ENCODE measurements at regions not wholly inside any gene's neighbourhood (a gene's known extent, or its start where the extent isn't known, plus 50 kb on each side); places are given as distances from the start of the nearest gene placed in this dataset.

DNA sequence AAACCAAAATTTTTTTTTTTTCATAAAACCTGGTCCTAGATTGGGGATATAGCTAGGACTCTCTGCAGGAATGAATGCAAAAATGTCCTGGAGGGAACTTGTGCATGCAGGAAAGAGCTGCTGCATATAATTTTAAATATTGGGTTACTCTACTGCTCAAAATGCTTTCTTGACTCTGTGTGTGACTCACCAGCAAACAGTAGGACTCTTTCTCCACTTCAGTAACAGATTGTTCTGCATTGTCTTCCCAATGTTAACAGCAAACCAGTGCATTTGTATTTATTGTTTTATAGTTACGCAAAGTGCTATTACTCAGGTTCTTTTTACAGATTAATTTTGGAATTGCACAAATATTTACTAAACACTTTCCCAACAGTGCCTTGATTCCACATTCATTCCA lies 163.7 kb upstream of the KL start:
- no peak for TF ChIP-seq KDM5A (IDR thresholded peaks at IDR 0.05)
- no peak for TF ChIP-seq NPAS2 (CRISPR knock-in tag; IDR thresholded peaks at IDR 0.05; ENCODE audit: borderline replicate concordance)
- TF ChIP-seq, protein P1, sequence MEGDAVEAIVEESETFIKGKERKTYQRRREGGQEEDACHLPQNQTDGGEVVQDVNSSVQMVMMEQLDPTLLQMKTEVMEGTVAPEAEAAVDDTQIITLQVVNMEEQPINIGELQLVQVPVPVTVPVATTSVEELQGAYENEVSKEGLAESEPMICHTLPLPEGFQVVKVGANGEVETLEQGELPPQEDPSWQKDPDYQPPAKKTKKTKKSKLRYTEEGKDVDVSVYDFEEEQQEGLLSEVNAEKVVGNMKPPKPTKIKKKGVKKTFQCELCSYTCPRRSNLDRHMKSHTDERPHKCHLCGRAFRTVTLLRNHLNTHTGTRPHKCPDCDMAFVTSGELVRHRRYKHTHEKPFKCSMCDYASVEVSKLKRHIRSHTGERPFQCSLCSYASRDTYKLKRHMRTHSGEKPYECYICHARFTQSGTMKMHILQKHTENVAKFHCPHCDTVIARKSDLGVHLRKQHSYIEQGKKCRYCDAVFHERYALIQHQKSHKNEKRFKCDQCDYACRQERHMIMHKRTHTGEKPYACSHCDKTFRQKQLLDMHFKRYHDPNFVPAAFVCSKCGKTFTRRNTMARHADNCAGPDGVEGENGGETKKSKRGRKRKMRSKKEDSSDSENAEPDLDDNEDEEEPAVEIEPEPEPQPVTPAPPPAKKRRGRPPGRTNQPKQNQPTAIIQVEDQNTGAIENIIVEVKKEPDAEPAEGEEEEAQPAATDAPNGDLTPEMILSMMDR (IDR thresholded peaks at IDR 0.05) = no peak
- TF ChIP-seq SREBF2 (IDR thresholded peaks at IDR 0.05) = no peak
- no peak for TF ChIP-seq RAD21 (conservative IDR thresholded peaks at IDR 0.05 in 1 of 2, IDR thresholded peaks at IDR 0.05 in 1 of 2)
